ENCODE measurements at regions not wholly inside any gene's neighbourhood (a gene's known extent, or its start where the extent isn't known, plus 50 kb on each side); places are given as distances from the start of the nearest gene placed in this dataset.

DNA sequence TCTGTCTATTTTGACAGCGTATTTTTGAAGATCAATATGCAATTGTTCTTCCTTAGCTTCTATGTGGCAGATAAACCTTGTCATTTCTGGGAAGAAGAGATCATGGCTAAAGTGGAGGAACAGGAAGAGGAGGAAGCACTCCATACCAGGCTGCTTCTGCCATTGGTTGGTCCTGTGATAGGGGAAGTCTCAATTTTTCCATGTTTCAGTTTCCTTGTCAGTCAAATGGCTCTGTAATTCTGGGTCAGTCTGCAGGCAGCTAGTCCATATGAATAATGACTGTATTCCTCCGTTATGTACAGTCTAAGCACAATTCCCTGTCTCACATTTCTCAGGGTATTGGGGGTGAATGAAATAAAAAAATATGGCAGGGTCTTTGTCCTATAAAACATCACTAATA, 277.6 kb upstream of the CXCR4 start:
- TF ChIP-seq SIN3A (IDR thresholded peaks at IDR 0.05; ENCODE audit: borderline replicate concordance, insufficient read depth, low read depth, low read length) (no peak), TCF7L2 (IDR thresholded peaks at IDR 0.05; ENCODE audit: low read depth, low read length) (no peak), POLR2AphosphoS5 (IDR thresholded peaks at IDR 0.05; ENCODE audit: low read depth, low read length) (no peak), REST (IDR thresholded peaks at IDR 0.05; ENCODE audit: insufficient read depth in 1 of 2, low read depth in 2 of 2, low read length in 1 of 2) (no peak)
- TF ChIP-seq, protein P1, sequence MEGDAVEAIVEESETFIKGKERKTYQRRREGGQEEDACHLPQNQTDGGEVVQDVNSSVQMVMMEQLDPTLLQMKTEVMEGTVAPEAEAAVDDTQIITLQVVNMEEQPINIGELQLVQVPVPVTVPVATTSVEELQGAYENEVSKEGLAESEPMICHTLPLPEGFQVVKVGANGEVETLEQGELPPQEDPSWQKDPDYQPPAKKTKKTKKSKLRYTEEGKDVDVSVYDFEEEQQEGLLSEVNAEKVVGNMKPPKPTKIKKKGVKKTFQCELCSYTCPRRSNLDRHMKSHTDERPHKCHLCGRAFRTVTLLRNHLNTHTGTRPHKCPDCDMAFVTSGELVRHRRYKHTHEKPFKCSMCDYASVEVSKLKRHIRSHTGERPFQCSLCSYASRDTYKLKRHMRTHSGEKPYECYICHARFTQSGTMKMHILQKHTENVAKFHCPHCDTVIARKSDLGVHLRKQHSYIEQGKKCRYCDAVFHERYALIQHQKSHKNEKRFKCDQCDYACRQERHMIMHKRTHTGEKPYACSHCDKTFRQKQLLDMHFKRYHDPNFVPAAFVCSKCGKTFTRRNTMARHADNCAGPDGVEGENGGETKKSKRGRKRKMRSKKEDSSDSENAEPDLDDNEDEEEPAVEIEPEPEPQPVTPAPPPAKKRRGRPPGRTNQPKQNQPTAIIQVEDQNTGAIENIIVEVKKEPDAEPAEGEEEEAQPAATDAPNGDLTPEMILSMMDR (IDR thresholded peaks at IDR 0.05): no peak
- POLR2A ChIA-PET: no interaction called here
- ATAC-seq: no peak

DNA sequence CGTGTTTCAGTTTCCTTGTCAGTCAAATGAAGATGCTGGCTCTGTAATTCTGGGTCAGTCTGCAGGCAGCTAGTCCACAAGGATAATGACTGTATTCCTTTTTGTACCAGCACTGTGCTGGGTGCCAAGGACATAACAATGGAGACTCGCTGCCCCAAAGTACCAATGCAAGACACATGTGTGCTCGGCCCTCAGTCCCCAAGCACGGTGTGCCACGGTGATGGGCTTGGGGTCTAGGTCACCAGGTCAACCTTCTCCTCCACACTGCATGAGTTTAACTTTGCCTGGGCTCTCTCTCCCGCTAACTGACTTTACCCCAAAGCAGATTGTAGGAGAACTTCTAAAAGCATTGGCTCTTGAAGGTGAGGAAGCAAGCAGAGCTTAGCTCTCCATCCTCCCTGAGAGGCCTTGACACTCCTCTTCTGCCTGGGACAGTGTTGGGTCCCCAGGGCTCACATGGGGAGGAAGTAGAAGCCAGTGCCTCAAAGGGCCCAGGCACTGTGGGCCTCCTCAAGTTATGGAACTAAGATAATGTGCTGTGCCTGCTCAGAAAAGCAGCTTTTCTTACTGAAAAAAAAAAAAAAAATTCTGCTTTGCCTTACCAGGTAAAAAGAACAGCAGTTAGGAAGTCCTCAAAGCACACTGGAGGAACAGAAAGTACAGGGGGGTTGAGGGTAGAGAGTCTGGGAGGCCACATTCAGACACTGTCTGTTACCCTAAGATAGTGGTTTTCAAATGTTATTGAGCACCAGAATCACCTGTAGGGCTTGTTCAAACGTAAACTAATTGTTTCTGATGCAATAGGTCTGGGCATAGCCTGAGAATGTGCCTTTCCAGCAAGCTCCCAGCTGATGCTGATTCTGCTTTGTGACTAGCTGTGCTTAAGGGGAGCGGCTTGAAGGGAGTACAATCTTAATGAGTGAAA, 276.4 kb upstream of the CXCR4 start:
- ChIA-PET CTCF (no interaction called here), POLR2A (no interaction called here)
- no peaks in the 10 kb centered on the region for H3K36me3 ChIP-seq (ENCODE audit: control insufficient read depth, insufficient read depth, low read length)
- ATAC-seq (no peak), DNase-seq (ENCODE audit: low read depth, low spot score) (no peak)
- H3K4me1 ChIP-seq (ENCODE audit: control insufficient read depth, insufficient read depth, low read length): no peaks in the 10 kb centered on the region
- peaks cover 6% of the 10 kb centered on the region for H3K27me3 ChIP-seq (ENCODE audit: control insufficient read depth, insufficient read depth, low read length)
- no peak overlapping the region for H3K27ac ChIP-seq (ENCODE audit: low read length)
- TF ChIP-seq SIN3A (IDR thresholded peaks at IDR 0.05; ENCODE audit: borderline replicate concordance, insufficient read depth, low read depth, low read length) (no peak), TCF7L2 (IDR thresholded peaks at IDR 0.05; ENCODE audit: low read depth, low read length) (no peak), POLR2AphosphoS5 (IDR thresholded peaks at IDR 0.05; ENCODE audit: low read depth, low read length) (no peak), REST (IDR thresholded peaks at IDR 0.05; ENCODE audit: insufficient read depth in 1 of 2, low read depth in 2 of 2, low read length in 1 of 2) (no peak)
- TF ChIP-seq, protein P1 (IDR thresholded peaks at IDR 0.05): no peak
- BruUV-seq (replicated peaks): no TSS peak
- no peaks in the 10 kb centered on the region for H3K9me3 ChIP-seq (ENCODE audit: control insufficient read depth, insufficient read depth, low read depth, low read length)
- intact Hi-C loops (cut with micrococcal nuclease; ENCODE audit: unreplicated experiment) (no loop called here), in situ Hi-C loops (cut with HindIII; ENCODE audit: low pct_unique_long_range_greater_than_20kb, low sequenced_read_pairs) (no loop called here)
- H3K4me3 ChIP-seq (ENCODE audit: low read depth in 2 of 2, low read length in 2 of 2): no peak overlapping the region

More for the DNA sequence above, 277.6 kb upstream of the CXCR4 start:
- in situ Hi-C loops (cut with HindIII; ENCODE audit: low pct_unique_long_range_greater_than_20kb, low sequenced_read_pairs) (no loop called here), intact Hi-C loops (cut with micrococcal nuclease; ENCODE audit: unreplicated experiment) (no loop called here)
- H3K27me3 ChIP-seq (ENCODE audit: control insufficient read depth, insufficient read depth, low read length): peaks cover 3% of the 10 kb centered on the region
- no peak overlapping the region for H3K27ac ChIP-seq (ENCODE audit: low read length)
- CTCF ChIA-PET: no interaction called here
- no peaks in the 10 kb centered on the region for H3K36me3 ChIP-seq (ENCODE audit: control insufficient read depth, insufficient read depth, low read length)
- DNase-seq (ENCODE audit: low read depth, low spot score): no peak
- BruUV-seq (replicated peaks): no TSS peak
- H3K9me3 ChIP-seq (ENCODE audit: control insufficient read depth, insufficient read depth, low read depth, low read length): no peaks in the 10 kb centered on the region
- H3K4me1 ChIP-seq (ENCODE audit: control insufficient read depth, insufficient read depth, low read length): no peaks in the 10 kb centered on the region
- no peak overlapping the region for H3K4me3 ChIP-seq (ENCODE audit: low read depth in 2 of 2, low read length in 2 of 2)
